Suppressor macrophage treated with lipopolysaccharide for 1 hour (primary cell): ENCODE measurements at regions not wholly inside any gene's neighbourhood (a gene's known extent, or its start where the extent isn't known, plus 50 kb on each side); places are given as distances from the start of the nearest gene placed in this dataset.

ENCODE experiments used
- DNase-seq, 3 donors: peaks; one replicate each; pipeline ENCODE4 v3.0.0-alpha.2; 2020 to 2022

DNA sequence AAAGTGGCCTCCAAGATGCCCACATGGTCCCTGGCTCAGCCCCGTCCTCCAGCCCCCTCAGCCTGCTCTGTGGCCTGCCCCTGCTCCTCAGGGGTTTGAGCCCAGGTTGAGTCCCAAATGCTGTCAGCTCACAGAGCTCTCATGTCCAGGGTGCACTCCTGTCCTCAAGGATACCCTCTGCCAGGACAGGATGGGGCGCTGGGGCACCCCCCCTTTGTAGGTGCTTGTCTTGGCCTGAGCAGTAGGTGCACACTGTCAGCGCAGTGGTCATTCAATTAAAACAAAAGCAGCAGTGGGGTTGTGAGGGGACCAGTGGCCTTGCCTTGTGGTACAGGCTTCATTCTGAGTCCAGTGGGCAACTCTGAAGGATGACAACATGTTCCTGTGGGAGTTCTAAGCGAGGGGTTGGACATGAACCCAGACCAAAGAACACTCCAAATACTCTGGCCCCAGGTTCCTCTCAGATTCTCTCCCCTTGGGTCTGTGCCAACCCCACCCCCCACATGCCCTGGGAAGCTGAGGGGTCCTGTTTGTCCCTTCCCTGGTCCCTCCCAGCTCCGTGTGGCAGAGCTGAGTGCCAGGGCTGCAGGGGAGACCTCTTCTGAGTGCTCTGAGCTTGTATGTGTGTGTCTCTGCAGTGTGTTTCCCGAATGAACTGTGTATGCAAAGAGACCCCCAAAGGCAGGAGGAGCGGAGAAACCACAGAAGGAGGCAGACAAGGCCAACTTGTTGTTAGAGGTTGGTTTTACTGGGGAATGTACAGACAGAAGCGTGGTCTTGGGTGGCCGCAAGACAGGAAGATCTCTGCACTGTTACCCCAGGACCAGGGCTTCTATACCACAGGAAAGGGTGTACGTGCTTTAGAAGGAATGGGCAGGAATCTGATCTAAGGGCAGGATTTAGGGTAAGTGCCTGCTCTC lies 155.6 kb upstream of the HS6ST1 start:
- no peak for DNase-seq

DNA sequence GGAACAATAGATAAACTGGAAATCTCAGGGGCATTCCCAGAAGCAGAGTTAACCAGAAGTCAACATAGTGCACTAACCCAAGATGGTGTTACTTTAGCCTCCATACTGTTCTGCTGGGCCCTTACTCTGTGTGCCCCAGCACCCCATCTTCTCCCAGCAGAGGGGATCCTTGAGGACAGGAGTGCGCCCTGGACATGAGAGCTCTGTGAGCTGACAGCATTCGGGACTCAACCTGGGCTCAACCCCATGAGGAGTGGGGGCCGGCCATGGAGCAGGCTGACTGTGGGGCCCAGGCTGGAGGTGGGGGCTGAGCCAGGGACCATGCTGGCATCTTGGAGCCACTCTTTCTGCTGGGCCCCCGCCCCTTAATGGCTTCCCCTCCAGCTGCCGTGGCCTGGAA lies 156.3 kb upstream of the HS6ST1 start:
- DNase-seq, result no peak

DNA sequence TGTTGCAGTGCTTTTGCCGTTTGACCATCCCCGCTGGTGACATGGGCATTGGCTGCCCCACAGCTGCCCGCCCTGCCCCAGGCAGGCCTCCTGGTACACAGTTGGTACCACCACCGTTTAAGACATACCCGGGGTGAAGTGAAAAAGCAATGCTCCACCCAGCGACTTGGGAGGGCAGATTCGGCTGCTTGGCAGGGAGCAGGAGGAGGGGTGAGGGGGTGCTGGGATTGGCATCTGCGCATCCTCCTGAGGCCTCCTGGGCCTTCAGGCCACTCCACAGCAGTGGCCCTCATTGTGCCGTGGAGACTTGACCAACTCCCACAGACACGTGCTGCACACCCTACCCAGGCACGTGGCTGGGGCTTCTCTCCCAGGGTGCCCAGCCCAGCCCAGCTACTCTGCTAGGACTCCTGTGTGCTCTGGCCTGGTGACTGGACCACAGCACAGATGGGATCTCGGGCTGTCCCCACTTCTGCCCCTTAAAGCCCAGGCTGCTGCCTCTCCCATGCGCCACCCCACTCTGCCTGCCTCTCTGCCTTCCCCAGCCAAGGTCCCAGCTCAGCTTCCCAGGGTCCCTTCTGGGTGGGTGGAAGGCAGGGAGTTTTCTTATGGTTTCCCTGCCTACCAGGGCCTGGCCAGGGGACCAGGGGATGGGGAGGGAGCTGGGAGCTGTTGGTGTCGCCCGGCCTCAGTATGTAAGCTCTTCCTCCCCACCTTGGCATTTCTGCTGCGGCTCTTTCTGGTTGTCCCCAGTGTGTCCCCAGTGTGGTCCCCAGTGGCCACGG lies 157.0 kb upstream of the HS6ST1 start:
- no peak for DNase-seq

DNA sequence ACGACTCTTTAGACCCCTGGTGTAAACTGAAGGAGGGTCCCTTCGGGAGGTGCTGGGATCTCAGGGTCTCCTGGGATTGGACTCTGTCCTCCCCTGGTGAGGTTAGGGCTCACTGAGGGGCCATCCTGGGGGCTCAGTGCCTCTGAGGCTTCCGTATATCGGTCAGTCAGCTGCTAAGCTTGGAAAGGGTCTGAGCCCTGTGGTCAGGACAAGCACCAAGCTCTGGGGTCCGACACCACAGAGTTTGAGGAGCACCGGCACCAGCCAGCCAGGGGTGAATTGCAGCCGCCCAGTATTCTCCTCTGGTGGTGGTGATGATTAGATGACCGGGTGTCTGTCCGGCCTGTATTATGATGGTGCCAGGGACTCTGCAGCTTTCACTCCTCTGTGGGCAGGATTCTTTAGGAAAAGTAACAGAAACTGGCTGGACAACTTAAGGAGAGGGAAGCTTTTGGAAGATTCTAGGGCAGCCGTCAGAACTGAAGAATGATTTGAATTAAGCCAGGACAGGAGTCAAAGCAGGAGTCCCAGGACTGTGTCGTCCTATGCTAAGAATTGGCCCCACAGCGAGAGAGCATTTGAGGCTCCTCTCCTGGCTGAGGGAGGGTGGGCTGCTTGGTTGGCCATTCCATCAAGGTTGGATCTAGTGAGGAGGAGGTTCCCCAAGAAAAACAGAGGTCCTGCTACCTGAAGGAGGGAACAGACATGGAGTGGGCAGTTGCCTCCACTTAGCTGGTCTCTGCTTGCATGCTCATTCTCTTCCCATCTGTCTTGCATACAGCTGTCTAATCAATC lies 158.6 kb upstream of the HS6ST1 start:
- no peak for DNase-seq

DNA sequence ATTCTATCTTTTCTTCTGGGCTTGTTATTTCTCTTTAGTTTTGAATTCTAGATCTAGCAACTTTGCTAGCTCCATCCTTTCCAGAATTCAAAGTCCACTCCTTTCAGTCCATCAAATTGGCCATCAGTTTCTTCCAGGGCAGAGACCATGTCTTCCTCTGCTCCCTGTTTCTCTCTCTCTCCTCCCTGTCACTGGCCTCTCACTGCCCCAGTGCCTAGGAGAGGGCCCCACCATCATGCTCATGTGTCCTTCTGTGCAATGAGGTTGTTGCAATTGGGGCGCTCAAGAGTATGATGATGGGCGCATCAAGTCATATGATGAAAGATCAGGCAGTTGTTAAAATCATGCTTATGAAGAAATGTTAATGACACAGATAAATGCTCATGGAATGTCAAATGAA lies 159.2 kb upstream of the HS6ST1 start:
- no peak for DNase-seq

DNA sequence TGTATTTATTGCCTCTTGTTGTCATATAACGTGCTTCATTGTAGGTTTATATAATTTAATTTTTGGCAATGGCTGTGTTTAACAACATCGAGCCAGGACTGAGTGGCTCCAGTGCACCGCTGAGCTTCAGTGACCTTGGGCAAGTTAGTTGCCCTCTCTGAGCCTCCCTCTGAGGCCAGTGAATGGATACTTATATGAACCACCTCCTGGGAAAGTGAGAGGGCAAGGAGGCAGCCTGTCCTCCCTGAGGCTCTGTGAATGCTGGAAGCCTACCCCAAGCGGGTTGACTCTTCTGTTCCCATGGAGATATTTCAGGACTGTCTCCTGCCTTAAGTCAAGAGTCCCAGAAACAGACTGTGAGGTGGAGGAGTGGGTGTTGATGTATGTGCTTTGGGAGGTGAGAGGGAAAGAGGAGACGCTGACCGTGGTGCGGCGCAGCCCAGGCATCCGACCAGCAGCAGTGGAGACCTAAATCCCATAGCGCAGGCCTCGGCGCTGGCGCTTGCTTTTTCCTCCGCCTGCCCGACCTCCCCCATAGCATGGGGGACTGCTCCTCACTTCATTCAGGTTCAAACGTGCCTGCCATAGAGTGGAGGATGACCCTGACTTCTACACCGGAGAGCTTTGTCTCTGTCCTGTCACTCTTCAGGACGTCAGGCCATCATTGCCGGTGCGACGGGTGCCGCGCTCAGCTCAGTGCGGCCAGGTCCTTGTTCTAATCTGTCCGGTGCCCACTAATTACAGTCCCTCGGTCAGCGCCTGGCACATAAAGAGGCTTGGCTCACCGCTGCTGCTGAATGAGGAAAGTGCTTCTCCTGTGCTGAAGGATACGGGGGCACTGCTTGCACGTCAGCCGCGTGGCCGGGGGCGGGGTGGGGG lies 167.3 kb upstream of the HS6ST1 start:
- no peak for DNase-seq

DNA sequence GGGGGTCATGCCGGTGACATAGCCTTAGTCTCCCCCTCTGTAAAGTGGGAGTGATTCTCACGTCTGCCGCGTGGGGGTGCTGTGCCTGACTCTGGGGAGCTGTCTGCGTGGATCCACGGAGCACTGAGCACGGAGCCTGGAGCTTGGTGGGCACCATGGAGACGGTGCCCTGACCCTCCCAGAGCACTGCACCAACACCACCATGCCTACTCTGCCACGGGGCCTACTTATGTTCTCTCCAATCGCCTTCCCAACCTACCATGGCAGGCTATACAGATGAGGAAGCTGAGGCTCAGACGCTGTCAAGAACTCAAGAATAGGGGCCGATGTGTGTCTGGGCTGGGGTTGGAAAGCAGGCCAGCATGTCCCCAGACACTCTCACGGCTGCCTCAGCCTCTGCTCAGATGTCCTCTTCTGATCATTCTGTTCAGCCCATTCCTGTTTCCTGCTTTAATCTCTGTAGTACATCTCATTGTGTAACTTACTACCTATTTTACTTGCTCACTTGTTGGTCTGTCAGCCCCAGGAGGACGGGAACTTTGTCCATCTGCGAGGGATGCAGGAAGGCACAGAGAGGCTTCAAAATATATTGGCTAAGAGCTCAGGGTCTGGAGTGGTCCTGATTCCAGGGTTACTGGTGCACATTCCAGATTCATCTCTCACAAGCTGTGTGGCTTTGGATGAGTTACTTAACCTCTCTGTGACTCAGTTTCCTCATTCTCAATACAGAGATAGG lies 168.1 kb upstream of the HS6ST1 start:
- no peak for DNase-seq

DNA sequence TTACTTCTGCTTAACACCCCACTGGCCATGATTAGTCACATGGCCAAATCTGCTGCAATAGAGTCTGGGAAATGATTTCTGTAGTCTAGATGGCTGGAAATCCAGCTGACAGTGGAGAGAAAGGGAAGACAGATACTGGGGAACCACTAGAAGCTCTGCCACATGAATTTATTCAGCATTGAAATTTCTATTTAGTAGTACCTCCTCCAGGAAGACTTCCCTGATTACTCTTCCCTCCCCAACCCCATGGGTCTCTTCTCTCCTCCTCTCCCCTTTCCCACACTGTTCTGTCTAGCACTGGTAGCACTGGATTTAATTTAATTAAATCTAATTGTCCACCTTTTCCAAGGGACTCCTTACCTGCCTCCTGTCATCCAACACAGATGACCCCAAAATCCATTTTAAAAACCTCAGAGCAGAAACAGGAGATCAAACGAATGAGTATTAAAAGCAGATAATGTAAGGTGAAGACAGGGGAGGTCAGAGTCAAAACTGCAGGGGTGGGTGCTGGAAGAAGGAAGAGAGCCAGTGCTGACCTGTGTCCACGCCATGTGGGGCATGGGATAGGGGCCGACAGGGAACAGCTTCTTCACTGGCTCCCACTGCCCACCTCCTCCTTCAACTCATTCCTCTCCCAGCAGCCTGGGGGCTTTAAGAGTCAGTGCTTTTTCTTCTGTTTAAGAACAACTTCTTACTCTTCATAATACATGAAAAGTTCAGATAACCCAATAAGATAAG lies 169.2 kb upstream of the HS6ST1 start:
- DNase-seq, result peak in 1 of 3 donors; percentile 9

DNA sequence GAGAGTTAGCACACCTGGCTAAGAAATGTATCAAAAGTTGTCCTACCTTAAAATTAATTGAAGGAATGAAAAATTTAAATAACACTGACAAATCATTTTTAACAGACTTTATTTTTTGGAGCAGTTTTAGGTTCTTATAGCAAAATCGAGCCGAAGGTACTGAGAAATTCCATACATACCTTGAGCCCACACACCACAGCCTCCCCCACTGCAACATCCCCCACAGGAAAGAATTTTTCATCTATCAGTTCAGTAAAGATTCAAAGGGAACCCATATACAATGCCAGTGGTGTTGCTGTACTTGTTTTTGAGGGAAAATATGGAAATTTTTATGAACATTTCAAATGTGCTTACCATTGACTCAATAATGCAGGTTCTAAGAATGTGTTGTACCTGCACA lies 169.8 kb upstream of the HS6ST1 start:
- no peak for DNase-seq

DNA sequence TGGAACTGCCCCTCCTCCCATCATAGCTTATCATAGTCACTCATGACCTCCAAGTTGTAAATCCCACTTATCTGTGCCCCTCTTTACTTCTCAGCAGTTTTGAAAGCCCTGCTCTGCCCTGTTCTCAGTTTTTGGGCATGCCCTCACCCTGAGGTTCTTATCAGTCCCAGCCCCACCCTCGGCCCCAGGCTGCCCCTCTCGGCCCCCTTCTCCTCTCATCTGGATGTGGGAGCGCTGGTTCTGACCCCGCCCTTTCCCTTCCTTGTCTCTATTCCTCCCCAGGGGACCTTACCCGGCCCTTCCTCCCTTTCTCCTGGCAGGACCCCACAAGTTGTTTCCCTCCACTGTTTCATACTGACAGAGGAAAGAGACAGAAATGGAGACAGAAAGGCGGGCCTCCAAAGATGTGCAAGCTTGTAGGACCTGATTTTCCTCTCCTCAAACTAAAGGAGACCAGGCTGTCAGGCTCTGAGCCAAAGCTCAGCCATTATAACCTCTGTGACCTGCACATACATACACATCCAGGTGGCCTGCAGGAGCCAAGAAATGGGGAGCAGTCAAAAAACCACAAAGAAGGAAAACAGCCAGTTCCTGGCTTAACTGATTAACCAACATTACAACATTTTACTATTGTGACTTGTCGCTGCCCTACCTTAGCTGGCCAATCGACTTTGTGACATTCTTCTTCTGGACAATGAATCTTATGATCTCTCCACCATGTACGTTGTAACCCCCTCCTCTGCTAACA lies 171.0 kb upstream of the HS6ST1 start:
- no peak for DNase-seq

DNA sequence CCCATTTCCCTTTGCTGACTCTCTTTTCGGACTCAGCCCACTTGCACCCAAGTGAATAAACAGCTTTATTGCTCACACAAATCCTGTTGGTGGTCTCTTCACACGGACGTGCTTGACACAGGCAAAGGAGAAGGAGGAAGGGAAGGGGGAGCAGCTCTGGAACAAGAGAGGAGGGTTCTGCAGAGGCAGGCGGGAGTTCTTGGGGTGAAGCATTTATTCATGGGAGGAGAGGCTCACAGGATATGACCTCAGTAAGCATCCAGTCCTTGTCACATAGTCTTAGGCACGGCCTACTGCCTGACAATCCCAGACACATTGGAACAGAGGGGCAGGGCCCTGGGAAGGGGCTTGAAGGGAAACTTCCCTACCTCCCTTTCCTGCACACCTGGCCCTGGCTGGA lies 171.7 kb upstream of the HS6ST1 start:
- no peak for DNase-seq

DNA sequence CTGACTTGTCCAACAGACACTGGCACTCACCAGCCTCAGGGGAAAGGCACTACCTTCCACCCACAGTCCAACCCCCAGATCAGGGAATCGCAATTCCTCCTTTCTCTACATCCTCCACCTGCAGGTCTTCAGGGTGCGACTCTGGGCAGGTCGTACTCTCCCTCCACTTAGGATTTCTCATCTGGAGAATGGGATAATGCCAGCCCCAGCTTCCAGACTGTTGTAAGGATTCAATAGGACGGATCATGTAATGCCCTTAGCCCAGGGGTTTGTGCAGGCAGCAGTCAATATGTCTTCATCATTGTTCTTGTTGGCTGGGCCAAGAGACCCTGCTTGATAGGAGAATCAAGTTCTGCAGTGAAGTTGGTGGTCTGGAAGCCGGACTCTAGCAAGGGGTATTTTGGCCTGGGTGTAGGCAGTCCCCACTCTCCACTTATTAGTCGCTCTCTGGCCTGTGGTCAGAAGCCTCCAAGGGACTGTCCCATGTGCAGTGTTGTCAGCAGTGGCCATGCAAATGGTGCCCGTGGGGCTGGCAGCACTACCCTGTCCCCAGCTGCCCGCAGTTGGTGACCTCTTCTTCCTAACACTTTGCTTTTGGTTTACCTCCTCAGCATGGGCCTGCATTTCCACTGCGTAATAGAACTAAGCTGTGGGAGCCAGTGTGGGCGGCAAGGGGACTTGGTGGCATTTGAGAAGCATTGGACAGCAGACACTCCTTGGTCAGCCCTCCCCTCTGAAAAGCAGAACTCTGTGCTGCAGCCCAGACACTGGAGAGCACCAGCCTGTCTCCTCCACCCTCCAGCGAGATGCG lies 172.4 kb upstream of the HS6ST1 start:
- DNase-seq, result peak; percentile 35 to 49 (median 37)

DNA sequence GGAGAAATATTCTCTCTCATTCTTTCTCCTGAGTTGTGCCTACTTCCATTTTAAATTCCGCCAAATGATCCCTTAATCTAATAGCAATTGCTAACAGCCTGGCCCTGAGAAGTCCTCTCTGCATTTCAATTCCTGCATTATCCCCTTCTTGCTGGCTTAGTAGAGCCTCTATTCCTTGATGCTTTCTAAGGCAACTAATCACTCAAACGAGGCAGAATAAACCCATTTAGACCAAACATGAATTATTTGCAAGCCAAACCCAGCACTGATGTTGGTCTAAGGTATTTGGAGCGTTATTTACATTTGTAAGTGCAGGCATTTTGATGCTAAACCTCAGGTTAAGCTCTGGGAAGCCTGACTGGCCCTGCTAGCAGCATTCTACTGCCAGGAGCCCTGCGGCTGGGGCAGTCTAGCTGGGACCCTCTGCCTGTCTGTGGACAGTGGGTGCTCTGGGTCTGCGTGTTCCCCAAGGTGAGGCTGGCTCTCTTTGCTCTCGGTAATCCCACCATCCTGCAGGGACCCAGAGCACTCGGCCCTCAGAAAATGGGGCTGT lies 173.1 kb upstream of the HS6ST1 start:
- DNase-seq, result no peak

DNA sequence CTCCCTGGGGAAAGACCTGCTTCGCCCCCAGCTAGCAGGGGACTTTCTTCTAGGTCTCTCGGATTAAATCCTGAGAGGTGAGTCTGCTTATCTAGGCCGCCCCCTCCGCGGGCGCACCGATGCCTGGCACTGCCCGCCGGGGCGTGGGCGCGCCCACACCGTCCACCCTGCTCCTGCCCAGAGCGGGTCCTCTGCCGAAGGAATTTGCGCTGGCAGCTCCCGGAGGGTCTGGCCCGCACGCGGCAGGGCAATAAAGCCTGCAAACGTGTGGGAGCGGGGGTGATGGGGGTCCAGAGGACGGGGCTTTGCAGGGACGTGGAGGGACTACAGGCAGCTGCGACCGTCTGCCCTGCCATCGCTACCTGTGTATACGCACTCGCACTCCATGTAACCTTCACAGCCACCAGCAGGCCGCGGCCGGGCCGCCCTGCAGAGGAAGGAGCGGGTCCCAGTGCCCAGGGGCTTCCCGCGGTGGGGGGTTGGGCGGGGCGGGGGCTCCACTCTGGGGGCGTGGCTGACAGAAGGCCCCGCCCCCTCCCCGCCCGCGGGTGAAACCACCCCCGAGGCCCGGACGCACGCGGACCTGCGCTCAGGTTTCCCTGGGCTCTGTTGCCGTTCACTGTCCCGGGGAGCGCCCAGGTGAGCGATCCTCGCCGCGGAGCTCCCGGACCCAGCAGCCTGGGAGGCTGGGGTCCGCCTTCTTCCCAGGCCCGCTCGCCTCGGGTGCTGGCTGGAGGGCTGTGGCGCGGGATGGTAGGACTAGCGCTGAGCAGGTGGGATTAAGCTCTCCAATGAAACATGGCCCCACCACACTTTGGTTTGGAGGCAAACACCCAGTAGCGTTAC lies 174.5 kb upstream of the HS6ST1 start:
- DNase-seq, result no peak

DNA sequence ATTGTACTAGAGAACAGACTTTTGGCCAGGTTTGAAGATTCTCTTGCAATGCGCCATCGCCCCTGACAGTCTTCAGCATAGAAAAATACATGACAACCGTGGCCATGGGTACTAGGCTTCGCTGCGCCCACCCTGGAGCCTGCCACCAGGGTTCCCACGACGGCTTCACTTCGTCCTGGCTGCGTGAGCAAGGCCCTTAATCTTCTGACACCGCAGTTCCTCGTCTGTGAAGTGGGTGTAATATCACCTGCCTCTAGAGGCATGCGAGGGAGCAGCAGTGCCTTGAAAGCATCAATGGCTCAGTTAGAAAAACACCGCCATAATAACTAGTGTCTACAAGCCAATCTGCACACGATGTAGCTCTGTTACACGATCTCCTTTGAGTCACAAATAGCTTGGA lies 175.2 kb upstream of the HS6ST1 start:
- no peak for DNase-seq

DNA sequence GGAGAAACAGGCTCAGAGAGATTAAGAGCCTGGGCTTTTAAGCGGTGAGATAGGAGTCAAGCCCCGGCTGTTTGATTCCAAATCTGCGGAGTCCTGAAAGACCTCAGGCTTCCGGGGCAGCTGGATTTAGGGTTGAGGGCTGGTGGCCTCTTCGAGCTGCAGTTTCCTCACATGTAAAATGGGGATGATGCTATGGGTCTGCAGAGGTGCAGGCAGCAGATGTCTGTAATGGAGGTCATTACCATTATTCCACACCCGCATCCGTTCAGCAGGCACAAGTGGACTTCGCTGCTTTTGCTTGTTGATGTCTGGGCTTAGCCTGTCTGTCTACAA lies 175.6 kb upstream of the HS6ST1 start:
- DNase-seq, result no peak

DNA sequence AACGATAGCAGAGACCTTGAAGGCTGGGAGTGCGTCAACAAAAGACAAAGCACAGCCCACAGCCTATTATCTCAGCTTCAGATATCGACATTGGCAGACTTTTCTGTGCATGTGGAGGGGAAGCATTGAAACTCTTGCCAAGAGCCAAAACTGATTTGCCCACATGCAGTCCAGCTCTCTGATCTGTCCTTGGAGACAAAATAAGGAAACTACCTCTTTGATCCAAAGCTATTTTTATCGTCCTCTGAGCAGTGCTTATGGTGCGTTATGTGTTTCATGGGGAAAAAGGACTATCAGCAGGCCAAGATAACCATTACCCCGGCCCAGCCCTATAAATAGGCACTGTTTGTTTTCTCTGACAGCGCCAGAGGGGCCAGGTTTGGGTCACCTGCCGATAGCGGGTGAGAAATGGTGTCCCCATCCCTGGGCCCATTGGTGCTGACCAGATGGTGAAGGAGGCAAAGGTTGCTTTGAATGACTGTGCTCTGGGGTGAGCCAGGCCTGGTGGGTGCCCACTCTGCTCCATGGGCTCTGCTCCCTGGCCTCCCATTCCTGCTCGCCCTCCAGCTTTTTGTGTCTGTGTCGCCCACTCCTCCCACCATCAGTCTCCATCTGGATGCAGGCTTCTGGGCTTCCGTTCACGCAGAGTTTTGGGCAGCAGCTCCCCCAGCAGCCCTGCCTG lies 176.1 kb upstream of the HS6ST1 start:
- no peak for DNase-seq
